ENCODE measurements at regions not wholly inside any gene's neighbourhood (a gene's known extent, or its start where the extent isn't known, plus 50 kb on each side); places are given as distances from the start of the nearest gene placed in this dataset.

DNA sequence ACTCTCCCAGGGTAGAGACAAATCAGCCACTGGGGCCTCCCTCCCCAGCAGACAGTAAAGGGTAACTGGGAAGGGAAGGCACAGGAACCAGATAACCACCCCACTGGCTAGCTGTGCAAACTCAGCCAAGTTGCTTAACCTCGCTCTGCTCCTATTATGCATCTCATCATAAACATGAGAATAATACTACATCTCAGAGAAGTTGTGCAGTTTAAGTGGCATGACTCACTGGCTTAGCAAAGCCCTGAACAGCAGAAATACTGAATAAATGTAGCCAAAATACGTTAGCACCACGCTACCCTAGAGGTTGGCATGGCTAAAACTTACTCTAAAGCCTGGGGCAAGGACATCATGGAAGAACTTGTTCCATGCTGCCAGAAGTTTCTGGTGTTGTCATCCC is 128.1 kb upstream of the ANK3 start:
- Mint-ChIP-seq H3K27ac (no peak overlapping the region), H3K4me1 (peaks cover 3% of the 10 kb centered on the region), H3K4me3 (no peak overlapping the region), H3K36me3 (ENCODE audit: low read depth) (peaks cover 4% of the 10 kb centered on the region), H3K27me3 (no peaks in the 10 kb centered on the region), H3K9me3 (peaks cover 3% of the 10 kb centered on the region)
- POLR2A ChIA-PET, result no interaction called here
- CTCF ChIA-PET, result interaction anchor here (0.6 to 0.8 kb wide), 2 partner anchors 9 to 1970 kb away, joined by 3 read pairs; no protein-coding TSS in a partner anchor
- no peak for DNase-seq

DNA sequence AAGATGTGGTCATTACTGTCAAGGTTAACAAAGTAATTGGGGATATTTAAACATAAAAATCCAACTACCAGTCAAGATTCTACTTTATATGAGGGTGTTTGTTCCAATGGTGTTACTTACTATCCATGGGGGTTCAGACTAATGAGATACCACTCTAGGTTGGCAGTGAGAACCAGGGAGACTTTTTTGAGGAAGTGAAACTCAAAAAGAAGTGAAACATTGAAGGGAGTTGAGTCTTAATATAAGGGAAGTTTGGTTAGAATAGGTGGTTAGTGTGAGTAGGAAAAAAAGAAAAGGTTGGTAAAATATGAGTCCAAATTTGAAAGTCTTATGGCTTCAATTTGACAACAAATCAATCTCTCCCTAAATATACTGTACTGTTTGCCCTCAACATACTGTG is 123.6 kb upstream of the ANK3 start:
- no peak for DNase-seq
- H3K4me1 Mint-ChIP-seq, result no peaks in the 10 kb centered on the region
- no peak overlapping the region for H3K27ac Mint-ChIP-seq
- CTCF ChIA-PET, result interaction anchor here (0.6 kb wide), 1 partner anchor 245 kb away, joined by 4 read pairs; no protein-coding TSS in a partner anchor
- H3K36me3 Mint-ChIP-seq (ENCODE audit: low read depth), result peaks cover 4% of the 10 kb centered on the region
- H3K9me3 Mint-ChIP-seq, result no peaks in the 10 kb centered on the region
- no peaks in the 10 kb centered on the region for H3K27me3 Mint-ChIP-seq
- POLR2A ChIA-PET, result no interaction called here
- H3K4me3 Mint-ChIP-seq, result no peak overlapping the region

DNA sequence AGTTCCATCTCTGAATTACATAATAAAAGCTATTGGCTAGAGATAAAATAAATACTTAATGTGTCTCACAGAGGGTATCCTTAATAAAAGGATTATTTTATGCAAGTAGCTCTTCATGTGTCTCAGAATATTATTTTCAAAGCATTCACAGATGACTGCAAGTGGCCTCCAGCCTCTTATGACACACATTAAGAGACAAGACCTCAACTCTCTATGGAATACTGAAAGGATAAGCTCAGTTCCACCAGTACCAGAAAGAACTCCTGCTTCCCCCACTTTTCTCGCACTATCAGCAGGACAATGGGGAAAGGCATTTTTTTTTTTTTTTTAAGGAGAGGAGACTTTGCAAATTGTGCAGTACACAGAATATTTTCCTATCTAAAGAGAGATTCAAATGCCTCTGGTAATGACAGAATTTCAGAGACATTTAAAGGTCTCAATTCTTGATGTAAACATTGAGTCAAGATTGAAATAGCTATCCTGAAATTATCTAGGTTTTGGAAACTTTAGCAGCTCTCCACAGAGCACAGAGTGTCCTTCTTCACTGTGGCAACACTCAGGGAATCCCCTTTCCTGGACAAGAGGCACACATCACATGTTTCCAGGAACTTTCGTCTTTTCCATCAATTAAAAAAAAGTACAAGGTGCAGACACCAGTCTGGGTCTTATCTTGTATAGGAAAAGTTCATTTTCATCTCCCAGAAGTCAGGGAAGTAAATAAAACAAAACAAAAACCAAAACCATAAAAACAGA is 122.0 kb upstream of the ANK3 start:
- no peaks in the 10 kb centered on the region for H3K4me1 Mint-ChIP-seq
- peaks cover 4% of the 10 kb centered on the region for H3K36me3 Mint-ChIP-seq (ENCODE audit: low read depth)
- no peak overlapping the region for H3K27ac Mint-ChIP-seq
- ChIA-PET CTCF (interaction anchor here (1.0 kb wide), 1 partner anchor 13 kb away, joined by 5 read pairs; no protein-coding TSS in a partner anchor), POLR2A (no interaction called here)
- DNase-seq, result no peak
- H3K27me3 Mint-ChIP-seq, result no peaks in the 10 kb centered on the region
- H3K4me3 Mint-ChIP-seq, result no peak overlapping the region
- H3K9me3 Mint-ChIP-seq, result no peaks in the 10 kb centered on the region

DNA sequence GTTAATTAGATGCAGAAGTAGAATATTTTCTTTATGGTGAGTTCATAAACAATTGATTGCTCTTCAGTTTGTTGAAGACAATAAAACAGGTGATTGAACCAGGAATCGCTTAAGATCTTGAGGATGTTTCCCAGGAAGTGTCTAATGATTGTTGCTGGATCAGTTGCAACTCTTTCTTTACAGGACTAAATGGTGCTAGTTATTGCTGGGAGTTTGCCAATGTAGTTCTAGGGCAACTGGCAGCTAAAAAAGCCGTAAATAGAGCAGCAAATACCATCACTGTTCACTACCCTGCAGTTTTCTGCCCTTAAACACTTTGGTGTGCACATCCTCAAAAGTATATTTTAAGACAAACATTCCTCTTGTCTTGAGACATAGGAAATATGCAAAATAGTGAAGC is 119.2 kb upstream of the ANK3 start:
- CTCF ChIA-PET, result interaction anchor here (1.6 kb wide), 1 partner anchor 9 kb away, joined by 3 read pairs; no protein-coding TSS in a partner anchor
- Mint-ChIP-seq H3K36me3 (ENCODE audit: low read depth) (peaks cover 5% of the 10 kb centered on the region), H3K4me3 (no peak overlapping the region), H3K27me3 (no peaks in the 10 kb centered on the region), H3K9me3 (no peaks in the 10 kb centered on the region), H3K27ac (no peak overlapping the region), H3K4me1 (no peaks in the 10 kb centered on the region)
- POLR2A ChIA-PET, result no interaction called here
- no peak for DNase-seq

DNA sequence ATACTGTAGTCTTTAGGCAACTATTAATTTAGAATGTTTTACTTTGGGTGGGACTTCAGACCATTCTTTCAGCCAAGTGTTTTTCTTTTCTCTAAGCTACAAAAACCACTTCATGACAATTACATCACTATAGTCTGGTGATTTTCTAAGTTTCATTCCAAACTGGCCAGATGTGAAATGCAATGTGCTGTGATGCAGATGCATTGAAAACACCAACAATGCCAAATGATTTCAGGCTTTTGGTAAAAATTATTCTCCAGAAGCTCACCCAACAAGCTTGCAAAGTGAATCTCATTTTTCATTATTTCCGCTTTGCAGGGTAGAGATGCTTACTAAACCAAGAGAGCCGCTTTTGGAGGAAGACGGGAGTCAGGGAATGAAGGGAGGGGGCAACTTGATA is 118.4 kb upstream of the ANK3 start:
- H3K27me3 Mint-ChIP-seq, result no peaks in the 10 kb centered on the region
- H3K9me3 Mint-ChIP-seq, result no peaks in the 10 kb centered on the region
- no peak overlapping the region for H3K27ac Mint-ChIP-seq
- CTCF ChIA-PET, result interaction anchor here (1.0 to 1.6 kb wide), 2 partner anchors 10 to 139 kb away, joined by 3 read pairs; no protein-coding TSS in a partner anchor
- H3K4me1 Mint-ChIP-seq, result no peaks in the 10 kb centered on the region
- POLR2A ChIA-PET, result no interaction called here
- no peak overlapping the region for H3K4me3 Mint-ChIP-seq
- DNase-seq, result no peak
- peaks cover 5% of the 10 kb centered on the region for H3K36me3 Mint-ChIP-seq (ENCODE audit: low read depth)

DNA sequence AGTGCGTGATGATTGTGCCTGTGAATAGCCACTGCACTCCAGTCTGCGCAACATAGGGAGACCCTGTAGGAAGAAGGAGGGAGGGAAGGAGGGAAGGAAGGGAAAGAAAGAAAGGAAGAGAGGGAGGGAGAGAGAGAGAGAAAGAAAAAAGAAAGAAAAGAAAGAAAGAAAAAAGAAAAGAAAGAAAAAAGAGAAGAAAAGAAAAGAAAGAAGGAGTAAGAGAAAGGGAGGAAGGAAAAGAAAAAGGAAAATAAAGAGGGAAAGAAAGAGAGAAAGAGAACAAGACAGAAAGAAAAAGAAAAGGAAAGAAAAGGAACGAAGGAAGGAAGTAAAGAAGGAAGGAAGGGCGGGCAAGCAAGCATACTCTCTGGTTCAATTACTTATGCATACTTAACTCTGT is 112.9 kb upstream of the ANK3 start:
- Mint-ChIP-seq H3K36me3 (ENCODE audit: low read depth) (peaks cover 2% of the 10 kb centered on the region), H3K27ac (no peak overlapping the region), H3K27me3 (no peaks in the 10 kb centered on the region), H3K4me1 (peaks cover 2% of the 10 kb centered on the region), H3K9me3 (no peaks in the 10 kb centered on the region), H3K4me3 (no peak overlapping the region)
- DNase-seq, result no peak
- ChIA-PET POLR2A (no interaction called here), CTCF (interaction anchor here (1.6 kb wide), 1 partner anchor 64 kb away, joined by 4 read pairs; no protein-coding TSS in a partner anchor)

DNA sequence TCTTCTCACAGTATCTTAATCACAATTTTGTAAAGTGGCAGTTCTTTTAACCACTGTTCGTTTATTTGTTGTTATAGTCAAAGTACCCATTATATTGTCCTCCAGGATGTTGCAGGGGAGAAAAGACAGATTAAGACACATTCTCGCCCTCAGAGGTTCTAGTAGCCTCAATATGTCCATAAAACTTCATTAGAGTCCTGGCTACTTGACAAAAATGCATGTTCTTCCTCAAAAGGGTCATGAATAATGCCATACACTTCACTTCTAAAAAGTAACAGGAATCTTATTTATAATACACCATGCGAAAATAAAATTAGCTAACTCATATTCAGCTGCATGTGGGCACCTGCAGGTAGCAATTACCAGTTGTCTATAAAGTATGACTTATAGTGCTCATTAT is 109.3 kb upstream of the ANK3 start:
- no peak for DNase-seq
- ChIA-PET POLR2A (no interaction called here), CTCF (interaction anchor here (1.5 kb wide), 1 partner anchor 12 kb away, joined by 5 read pairs; no protein-coding TSS in a partner anchor)
- Mint-ChIP-seq H3K4me1 (peaks cover 3% of the 10 kb centered on the region), H3K27ac (no peak overlapping the region), H3K36me3 (ENCODE audit: low read depth) (no peaks in the 10 kb centered on the region), H3K27me3 (no peaks in the 10 kb centered on the region), H3K9me3 (no peaks in the 10 kb centered on the region), H3K4me3 (no peak overlapping the region)

DNA sequence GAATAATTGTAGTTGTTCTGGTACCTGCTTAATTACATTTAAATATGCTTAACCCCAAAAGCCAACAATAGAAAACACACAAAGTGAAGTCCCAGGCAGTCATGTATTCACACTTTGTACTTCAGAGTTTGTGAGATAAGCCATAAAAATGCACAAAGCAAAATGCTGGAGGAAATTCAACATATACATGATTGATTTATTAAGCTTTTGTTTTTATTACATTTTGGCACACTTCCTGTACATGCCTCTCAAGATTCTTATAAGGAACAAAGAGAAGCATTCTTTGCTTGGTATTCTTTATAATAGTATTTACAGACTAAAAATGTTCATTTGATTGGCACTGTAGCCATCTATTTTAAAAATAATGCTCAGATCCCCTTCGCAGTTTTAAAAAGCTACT is 107.7 kb upstream of the ANK3 start:
- no peak overlapping the region for H3K4me3 Mint-ChIP-seq
- no peaks in the 10 kb centered on the region for H3K27me3 Mint-ChIP-seq
- DNase-seq, result no peak
- peaks cover 3% of the 10 kb centered on the region for H3K4me1 Mint-ChIP-seq
- H3K9me3 Mint-ChIP-seq, result no peaks in the 10 kb centered on the region
- ChIA-PET CTCF (no interaction called here), POLR2A (no interaction called here)
- H3K36me3 Mint-ChIP-seq (ENCODE audit: low read depth), result no peaks in the 10 kb centered on the region
- H3K27ac Mint-ChIP-seq, result no peak overlapping the region

DNA sequence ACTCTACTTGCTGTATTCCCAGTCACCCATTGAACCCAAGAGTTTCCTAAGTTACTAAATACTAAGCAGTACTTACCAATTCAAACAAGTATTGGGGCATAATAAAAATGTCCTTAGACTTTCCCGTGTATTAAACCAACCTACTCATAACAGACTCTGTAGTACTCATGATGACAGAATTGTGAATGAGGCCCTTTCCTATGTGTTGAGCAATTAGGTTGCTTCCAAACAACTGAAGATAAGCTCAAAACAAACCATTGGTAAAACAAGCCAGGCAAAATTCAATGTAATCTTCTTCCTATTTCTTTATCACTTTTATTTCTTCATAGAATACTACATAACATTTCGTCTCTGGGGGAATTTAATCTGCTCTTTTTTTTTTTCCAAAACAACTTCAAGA is 106.5 kb upstream of the ANK3 start:
- Mint-ChIP-seq H3K9me3 (no peaks in the 10 kb centered on the region), H3K4me3 (no peak overlapping the region), H3K4me1 (peaks cover 3% of the 10 kb centered on the region), H3K36me3 (ENCODE audit: low read depth) (no peaks in the 10 kb centered on the region), H3K27me3 (no peaks in the 10 kb centered on the region), H3K27ac (no peak overlapping the region)
- ChIA-PET CTCF (no interaction called here), POLR2A (no interaction called here)
- no peak for DNase-seq

DNA sequence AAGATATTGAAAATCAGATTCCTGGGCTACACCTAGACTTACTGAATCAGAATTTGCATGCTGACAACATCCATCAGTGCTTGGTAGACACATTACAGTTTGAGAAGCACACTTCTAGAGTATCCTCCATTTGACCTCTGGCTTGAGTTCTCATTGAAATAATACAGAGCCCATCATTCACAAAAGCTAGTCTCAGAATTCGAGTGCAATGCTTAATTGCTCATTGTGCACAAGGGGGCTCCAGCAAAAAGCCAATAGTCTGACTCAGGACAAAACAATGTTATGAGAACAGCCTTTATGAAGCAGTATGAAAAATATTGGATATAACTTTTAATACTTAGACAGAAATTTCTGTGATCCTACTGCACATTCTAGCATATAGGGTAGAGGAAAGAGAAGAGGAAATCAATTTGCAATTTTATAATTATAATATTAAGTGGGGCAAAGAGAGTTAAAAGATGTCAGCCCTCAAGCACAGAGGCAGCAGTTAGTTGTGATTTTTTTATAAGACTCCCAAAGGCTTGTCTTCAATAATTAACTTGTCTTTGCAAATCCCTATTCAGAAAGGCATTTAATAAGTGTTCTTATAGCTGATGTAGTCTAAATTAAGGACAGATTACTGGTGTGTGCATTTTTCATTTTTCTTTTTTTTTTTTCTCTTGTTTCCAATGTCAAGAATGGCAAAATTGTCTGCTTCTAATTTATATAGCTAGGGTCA is 105.8 kb upstream of the ANK3 start:
- Mint-ChIP-seq H3K4me1 (peaks cover 4% of the 10 kb centered on the region), H3K36me3 (ENCODE audit: low read depth) (no peaks in the 10 kb centered on the region), H3K4me3 (no peak overlapping the region), H3K9me3 (no peaks in the 10 kb centered on the region), H3K27me3 (no peaks in the 10 kb centered on the region), H3K27ac (no peak overlapping the region)
- CTCF ChIA-PET, result no interaction called here
- no peak for DNase-seq
- POLR2A ChIA-PET, result no interaction called here

DNA sequence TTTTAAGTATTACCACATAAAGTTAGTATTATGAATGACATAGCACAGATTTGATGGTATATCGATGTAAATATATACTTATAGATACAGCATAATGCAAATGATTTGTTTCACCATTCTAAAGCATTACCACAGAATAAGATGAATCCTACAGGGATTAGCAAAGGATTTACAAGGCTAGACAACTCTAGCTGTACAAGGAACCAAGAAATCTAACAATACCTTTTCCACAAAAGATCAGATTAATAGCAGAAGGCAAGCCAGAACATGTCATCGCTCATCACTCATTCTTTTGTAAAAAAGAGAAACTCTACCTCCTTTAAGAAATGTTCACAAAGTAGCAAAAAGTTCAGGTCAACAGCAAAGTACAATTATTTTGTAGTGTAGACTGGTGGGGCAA is 105.1 kb upstream of the ANK3 start:
- peaks cover 7% of the 10 kb centered on the region for H3K4me1 Mint-ChIP-seq
- H3K9me3 Mint-ChIP-seq, result no peaks in the 10 kb centered on the region
- DNase-seq, result no peak
- H3K4me3 Mint-ChIP-seq, result no peak overlapping the region
- H3K27me3 Mint-ChIP-seq, result no peaks in the 10 kb centered on the region
- H3K36me3 Mint-ChIP-seq (ENCODE audit: low read depth), result no peaks in the 10 kb centered on the region
- ChIA-PET POLR2A (no interaction called here), CTCF (no interaction called here)
- no peak overlapping the region for H3K27ac Mint-ChIP-seq

DNA sequence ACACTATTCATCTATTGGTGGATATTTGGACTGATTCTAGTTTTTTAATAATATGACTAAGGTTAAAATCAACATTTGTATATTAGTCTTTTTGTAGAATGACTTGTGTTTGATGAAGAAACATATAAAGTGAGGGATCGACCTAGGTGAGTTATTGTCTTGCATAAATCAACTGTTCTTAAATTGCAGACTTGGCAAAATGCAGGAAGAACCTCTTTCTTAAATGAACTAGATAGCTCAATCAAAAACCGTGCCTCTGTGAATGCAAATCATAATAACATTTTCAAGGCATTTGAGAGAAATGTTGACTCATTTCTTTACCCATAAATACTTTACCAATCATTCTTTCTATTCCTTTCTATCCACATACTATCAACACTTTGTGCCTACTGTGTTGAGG is 101.5 kb upstream of the ANK3 start:
- no peak for DNase-seq
- no peaks in the 10 kb centered on the region for H3K9me3 Mint-ChIP-seq
- CTCF ChIA-PET, result no interaction called here
- no peak overlapping the region for H3K27ac Mint-ChIP-seq
- no peak overlapping the region for H3K4me3 Mint-ChIP-seq
- no peaks in the 10 kb centered on the region for H3K27me3 Mint-ChIP-seq
- H3K4me1 Mint-ChIP-seq, result peaks cover 5% of the 10 kb centered on the region
- POLR2A ChIA-PET, result no interaction called here
- H3K36me3 Mint-ChIP-seq (ENCODE audit: low read depth), result peaks cover 6% of the 10 kb centered on the region

DNA sequence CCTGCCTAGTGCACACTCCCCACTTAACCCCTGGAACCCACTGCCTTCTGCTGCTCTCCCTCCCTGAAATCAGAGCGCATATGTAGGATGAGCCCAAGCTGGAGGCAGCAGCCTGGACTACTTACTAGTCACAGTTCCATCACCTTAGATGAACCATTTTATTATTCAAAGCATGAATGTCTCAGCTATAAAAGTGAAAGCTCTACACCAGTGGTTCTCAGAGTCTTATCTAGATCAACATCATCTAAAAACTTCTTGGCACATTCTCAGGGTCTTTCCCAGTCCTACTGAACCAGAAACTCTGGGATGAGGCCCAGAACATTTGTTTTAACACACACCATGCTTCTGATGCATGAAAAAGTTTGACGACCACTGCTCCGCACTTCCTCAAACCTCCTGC is 100.3 kb upstream of the ANK3 start:
- ChIA-PET POLR2A (no interaction called here), CTCF (no interaction called here)
- no peaks in the 10 kb centered on the region for H3K9me3 Mint-ChIP-seq

More for the DNA sequence above, 100.3 kb upstream of the ANK3 start:
- Mint-ChIP-seq H3K4me3 (no peak overlapping the region), H3K4me1 (peaks cover 5% of the 10 kb centered on the region), H3K27ac (no peak overlapping the region), H3K27me3 (no peaks in the 10 kb centered on the region), H3K36me3 (ENCODE audit: low read depth) (peaks cover 6% of the 10 kb centered on the region)
- no peak for DNase-seq

Data from activated CD4-positive, alpha-beta T cell treated with anti-CD3 and anti-CD28 coated beads, Interleukin-2, amount 10 ng/mL, durations not matched to agents 7 days and 5 days (primary cell).